ENCODE measurements at regions not wholly inside any gene's neighbourhood (a gene's known extent, or its start where the extent isn't known, plus 50 kb on each side); places are given as distances from the start of the nearest gene placed in this dataset.

- Histone ChIP-seq H3K36me3 (ENCODE audit: insufficient read depth, low read length) (no peaks in the 10 kb centered on the region), H3K4me1 (ENCODE audit: insufficient read depth, low read length) (no peaks in the 10 kb centered on the region), H3K27me3 (ENCODE audit: insufficient read depth, low read length) (no peaks in the 10 kb centered on the region), H3K9me3 (ENCODE audit: control insufficient read depth in 1 of 2, low read length in 2 of 2) (no peaks in the 10 kb centered on the region), H3K4me3 (ENCODE audit: low read length in 2 of 2) (no peak overlapping the region), H3K27ac (ENCODE audit: low read depth, low read length) (no peak overlapping the region)
- Mint-ChIP-seq H3K9me3 (peaks cover 0 to 3% (median 0%) of the 10 kb centered on the region in 8 donors), H3K27me3 (peaks cover 4 to 6% of the 10 kb centered on the region in 2 donors), H3K36me3 (no peaks in the 10 kb centered on the region), H3K27ac (no peak overlapping the region), H3K4me1 (no peaks in the 10 kb centered on the region), H3K4me3 (no peak overlapping the region)
- CTCF ChIA-PET (ENCODE audit: partially characterized antibody), result no interaction called here
- POLR2A ChIA-PET (ENCODE audit: partially characterized antibody), result no interaction called here
- no peak for DNase-seq
- intact Hi-C loops (cut with micrococcal nuclease), result no loop called here
Measured at GRCh38 chr5:67401172-67401571, 204.6 kb upstream of the CD180 start.

- peaks cover 0 to 3% (median 0%) of the 10 kb centered on the region in 8 donors for H3K9me3 Mint-ChIP-seq
- Histone ChIP-seq H3K27ac (ENCODE audit: low read depth, low read length) (no peak overlapping the region), H3K9me3 (ENCODE audit: control insufficient read depth in 1 of 2, low read length in 2 of 2) (no peaks in the 10 kb centered on the region), H3K4me3 (ENCODE audit: low read length in 2 of 2) (no peak overlapping the region), H3K4me1 (ENCODE audit: insufficient read depth, low read length) (no peaks in the 10 kb centered on the region), H3K36me3 (ENCODE audit: insufficient read depth, low read length) (no peaks in the 10 kb centered on the region), H3K27me3 (ENCODE audit: insufficient read depth, low read length) (no peaks in the 10 kb centered on the region)
- H3K4me1 Mint-ChIP-seq, result no peaks in the 10 kb centered on the region
- peaks cover 4 to 6% of the 10 kb centered on the region in 2 donors for H3K27me3 Mint-ChIP-seq
- no peak overlapping the region for H3K4me3 Mint-ChIP-seq
- no peak for DNase-seq
- POLR2A ChIA-PET (ENCODE audit: partially characterized antibody), result no interaction called here
- CTCF ChIA-PET (ENCODE audit: partially characterized antibody), result no interaction called here
- intact Hi-C loops (cut with micrococcal nuclease), result no loop called here
- no peak overlapping the region for H3K27ac Mint-ChIP-seq
- no peaks in the 10 kb centered on the region for H3K36me3 Mint-ChIP-seq
Measured at GRCh38 chr5:67400752-67401151, 204.2 kb upstream of the CD180 start.

- H3K36me3 ChIP-seq (ENCODE audit: insufficient read depth, low read length), result no peaks in the 10 kb centered on the region
- ChIA-PET POLR2A (ENCODE audit: partially characterized antibody) (no interaction called here), CTCF (ENCODE audit: partially characterized antibody) (no interaction called here)
- intact Hi-C loops (cut with micrococcal nuclease), result loop anchor here (2.0 kb wide), 1 partner anchor 149 kb away; no protein-coding TSS in a partner anchor
- H3K4me1 ChIP-seq (ENCODE audit: insufficient read depth, low read length), result no peaks in the 10 kb centered on the region
- no peak for DNase-seq
- H3K4me3 ChIP-seq (ENCODE audit: low read length in 2 of 2), result no peak overlapping the region
- no peaks in the 10 kb centered on the region for H3K27me3 ChIP-seq (ENCODE audit: insufficient read depth, low read length)
- H3K36me3 Mint-ChIP-seq, result no peaks in the 10 kb centered on the region
- no peaks in the 10 kb centered on the region for H3K4me1 Mint-ChIP-seq
- peaks cover 0 to 4% of the 10 kb centered on the region in 2 donors for H3K27me3 Mint-ChIP-seq
- no peak overlapping the region for H3K27ac Mint-ChIP-seq
- no peak overlapping the region for H3K4me3 Mint-ChIP-seq
- no peaks in the 10 kb centered on the region for H3K9me3 Mint-ChIP-seq
- no peak overlapping the region for H3K27ac ChIP-seq (ENCODE audit: low read depth, low read length)
- H3K9me3 ChIP-seq (ENCODE audit: control insufficient read depth in 1 of 2, low read length in 2 of 2), result no peaks in the 10 kb centered on the region
Measured at GRCh38 chr5:67395790-67396418, 199.3 kb upstream of the CD180 start.

GRCh38 chr5:67393211-67393610 lies 196.6 kb upstream of the CD180 start:
- no peaks in the 10 kb centered on the region for H3K9me3 Mint-ChIP-seq
- Histone ChIP-seq H3K27ac (ENCODE audit: low read depth, low read length) (no peak overlapping the region), H3K4me1 (ENCODE audit: insufficient read depth, low read length) (no peaks in the 10 kb centered on the region), H3K4me3 (ENCODE audit: low read length in 2 of 2) (no peak overlapping the region), H3K27me3 (ENCODE audit: insufficient read depth, low read length) (no peaks in the 10 kb centered on the region), H3K9me3 (ENCODE audit: control insufficient read depth in 1 of 2, low read length in 2 of 2) (no peaks in the 10 kb centered on the region), H3K36me3 (ENCODE audit: insufficient read depth, low read length) (no peaks in the 10 kb centered on the region)
- no peak for DNase-seq
- no peak overlapping the region for H3K27ac Mint-ChIP-seq
- H3K27me3 Mint-ChIP-seq, result peaks cover 0 to 5% of the 10 kb centered on the region in 2 donors
- POLR2A ChIA-PET (ENCODE audit: partially characterized antibody), result no interaction called here
- no peaks in the 10 kb centered on the region for H3K36me3 Mint-ChIP-seq
- H3K4me1 Mint-ChIP-seq, result no peaks in the 10 kb centered on the region
- intact Hi-C loops (cut with micrococcal nuclease), result no loop called here
- no peak overlapping the region for H3K4me3 Mint-ChIP-seq
- CTCF ChIA-PET (ENCODE audit: partially characterized antibody), result interaction anchor here (0.6 kb wide), 1 partner anchor 147 kb away, joined by 3 read pairs; no protein-coding TSS in a partner anchor

GRCh38 chr5:67390935-67391334 lies 194.3 kb upstream of the CD180 start:
- no peak overlapping the region for H3K4me3 Mint-ChIP-seq
- intact Hi-C loops (cut with micrococcal nuclease), result no loop called here
- no peaks in the 10 kb centered on the region for H3K36me3 ChIP-seq (ENCODE audit: insufficient read depth, low read length)
- no peaks in the 10 kb centered on the region for H3K9me3 ChIP-seq (ENCODE audit: control insufficient read depth in 1 of 2, low read length in 2 of 2)
- peaks cover 0 to 4% of the 10 kb centered on the region in 2 donors for H3K27me3 Mint-ChIP-seq
- H3K9me3 Mint-ChIP-seq, result no peaks in the 10 kb centered on the region
- no peak overlapping the region for H3K27ac Mint-ChIP-seq
- no peaks in the 10 kb centered on the region for H3K36me3 Mint-ChIP-seq
- ChIA-PET POLR2A (ENCODE audit: partially characterized antibody) (no interaction called here), CTCF (ENCODE audit: partially characterized antibody) (no interaction called here)
- no peaks in the 10 kb centered on the region for H3K27me3 ChIP-seq (ENCODE audit: insufficient read depth, low read length)
- no peak overlapping the region for H3K4me3 ChIP-seq (ENCODE audit: low read length in 2 of 2)
- no peak overlapping the region for H3K27ac ChIP-seq (ENCODE audit: low read depth, low read length)
- no peaks in the 10 kb centered on the region for H3K4me1 Mint-ChIP-seq
- no peaks in the 10 kb centered on the region for H3K4me1 ChIP-seq (ENCODE audit: insufficient read depth, low read length)
- no peak for DNase-seq

- CTCF ChIA-PET (ENCODE audit: partially characterized antibody), result no interaction called here
- Mint-ChIP-seq H3K9me3 (no peaks in the 10 kb centered on the region), H3K36me3 (no peaks in the 10 kb centered on the region), H3K4me3 (no peak overlapping the region), H3K4me1 (no peaks in the 10 kb centered on the region), H3K27ac (no peak overlapping the region), H3K27me3 (peaks cover 2 to 9% of the 10 kb centered on the region in 2 donors)
- H3K4me1 ChIP-seq (ENCODE audit: insufficient read depth, low read length), result no peaks in the 10 kb centered on the region
- no peak overlapping the region for H3K4me3 ChIP-seq (ENCODE audit: low read length in 2 of 2)
- intact Hi-C loops (cut with micrococcal nuclease), result no loop called here
- no peak for DNase-seq
- POLR2A ChIA-PET (ENCODE audit: partially characterized antibody), result no interaction called here
- no peaks in the 10 kb centered on the region for H3K27me3 ChIP-seq (ENCODE audit: insufficient read depth, low read length)
- H3K27ac ChIP-seq (ENCODE audit: low read depth, low read length), result no peak overlapping the region
- no peaks in the 10 kb centered on the region for H3K9me3 ChIP-seq (ENCODE audit: control insufficient read depth in 1 of 2, low read length in 2 of 2)
- H3K36me3 ChIP-seq (ENCODE audit: insufficient read depth, low read length), result no peaks in the 10 kb centered on the region
Measured at GRCh38 chr5:67383451-67383850, 186.9 kb upstream of the CD180 start.

GRCh38 chr5:67381236-67381880 lies 184.8 kb upstream of the CD180 start:
- Mint-ChIP-seq H3K4me3 (no peak overlapping the region), H3K4me1 (no peaks in the 10 kb centered on the region), H3K27me3 (peaks cover 2 to 9% of the 10 kb centered on the region in 2 donors), H3K27ac (no peak overlapping the region), H3K36me3 (no peaks in the 10 kb centered on the region), H3K9me3 (no peaks in the 10 kb centered on the region)
- H3K27ac ChIP-seq (ENCODE audit: low read depth, low read length), result no peak overlapping the region
- no peak for DNase-seq
- POLR2A ChIA-PET (ENCODE audit: partially characterized antibody), result no interaction called here
- H3K4me1 ChIP-seq (ENCODE audit: insufficient read depth, low read length), result no peaks in the 10 kb centered on the region
- no peaks in the 10 kb centered on the region for H3K9me3 ChIP-seq (ENCODE audit: control insufficient read depth in 1 of 2, low read length in 2 of 2)
- intact Hi-C loops (cut with micrococcal nuclease), result no loop called here
- no peaks in the 10 kb centered on the region for H3K27me3 ChIP-seq (ENCODE audit: insufficient read depth, low read length)
- H3K4me3 ChIP-seq (ENCODE audit: low read length in 2 of 2), result no peak overlapping the region
- no peaks in the 10 kb centered on the region for H3K36me3 ChIP-seq (ENCODE audit: insufficient read depth, low read length)
- CTCF ChIA-PET (ENCODE audit: partially characterized antibody), result no interaction called here
